Neural cell (in vitro differentiated cells): ENCODE measurements at regions not wholly inside any gene's neighbourhood (a gene's known extent, or its start where the extent isn't known, plus 50 kb on each side); places are given as distances from the start of the nearest gene placed in this dataset.

ENCODE experiments used
- H2AFZ ChIP-seq: fragments of 200-600, 300-800 bp; sonication (generic), shearing (Covaris generic); 2 replicates; pipeline ENCODE4 v1.6.0; 2014; ENCODE audit warnings: low read depth, mild to moderate bottlenecking, antibody characterized with exemption, low read length, moderate library complexity
- H3F3A ChIP-seq: fragments of 200-600 bp; shearing (Covaris generic); 2 replicates; pipeline ENCODE4 v1.6.1; 2016; ENCODE audit warnings: mild to moderate bottlenecking, moderate library complexity, mixed read lengths, antibody characterized with exemption, low read length; ENCODE audit not compliant: insufficient read depth, poor library complexity, severe bottlenecking
- H3K27ac ChIP-seq: fragments of 200-600, 300-800 bp; sonication (generic), shearing (Covaris generic); 2 replicates; pipeline ENCODE4 v1.5.1; 2014; ENCODE audit warnings: mild to moderate bottlenecking, low read length, moderate library complexity
- H3K27me3 ChIP-seq: fragments of 300-800, 200-600 bp; sonication (generic), shearing (Covaris generic); 2 replicates; pipeline ENCODE4 v1.6.0; 2014; ENCODE audit warnings: mild to moderate bottlenecking, low read depth, low read length, moderate library complexity; ENCODE audit not compliant: insufficient read depth
- H3K36me3 ChIP-seq: fragments of 300-800, 200-600 bp; sonication (generic), shearing (Covaris generic); 2 replicates; pipeline ENCODE4 v1.5.1; 2014; ENCODE audit warnings: mild to moderate bottlenecking, antibody characterized with exemption, low read length, moderate library complexity; ENCODE audit not compliant: insufficient read depth
- H3K4me2 ChIP-seq: fragments of 300-800, 200-600 bp; sonication (generic), shearing (Covaris generic); 2 replicates; pipeline ENCODE4 v1.6.0; 2014; ENCODE audit warnings: mild to moderate bottlenecking, low read length
- H3K4me3 ChIP-seq: fragments of 300-800, 200-600 bp; sonication (generic), shearing (Covaris generic); 2 replicates; pipeline ENCODE4 v1.5.1; 2014; ENCODE audit warnings: mild to moderate bottlenecking, low read length, moderate library complexity
- H3K79me2 ChIP-seq: fragments of 200-600 bp; shearing (Covaris generic); replicated peaks from 2 replicates; pipeline ENCODE4 v1.6.0; 2014; ENCODE audit warnings: mild to moderate bottlenecking, low read length, moderate library complexity; ENCODE audit not compliant: insufficient read depth
- H3K9ac ChIP-seq: fragments of 300-800, 200-600 bp; sonication (generic), shearing (Covaris generic); 2 replicates; pipeline ENCODE4 v1.6.1; 2016; ENCODE audit warnings: mild to moderate bottlenecking, low read length, mixed read lengths
- H3K9me2 ChIP-seq: fragments of 200-600 bp; shearing (Covaris generic); 2 replicates; pipeline ENCODE4 v1.6.1; 2016; ENCODE audit warnings: mild to moderate bottlenecking, low read length, mixed read lengths; ENCODE audit not compliant: insufficient read depth
- H3K9me3 ChIP-seq: fragments of 200-600, 300-800 bp; sonication (generic), shearing (Covaris generic); 2 replicates; pipeline ENCODE4 v1.6.1; 2016; ENCODE audit warnings: mild to moderate bottlenecking, mixed run types, low read length, moderate library complexity, mixed read lengths
- H4K20me1 ChIP-seq: fragments of 200-600 bp; shearing (Covaris generic); 2 replicates; pipeline ENCODE4 v1.6.1; 2016; ENCODE audit warnings: mild to moderate bottlenecking, mixed run types; ENCODE audit not compliant: insufficient read depth
- EP300 ChIP-seq: fragments of 450-650 bp; conservative IDR thresholded peaks from 2 replicates; pipeline ENCODE4 v1.6.1; 2014; ENCODE audit warnings: antibody characterized with exemption, mild to moderate bottlenecking, moderate library complexity; ENCODE audit not compliant: poor library complexity, severe bottlenecking
- EZH2 ChIP-seq: fragments of 200-600, 300-800 bp; shearing (Covaris generic), sonication (generic); IDR thresholded peaks from 2 replicates; pipeline ENCODE4 v1.6.1; 2014; ENCODE audit warnings: antibody characterized with exemption, low read length, borderline replicate concordance, mild to moderate bottlenecking; ENCODE audit not compliant: insufficient read depth, poor library complexity, severe bottlenecking
- MXI1 ChIP-seq: fragments of 450-650 bp; conservative IDR thresholded peaks from 2 replicates; pipeline ENCODE4 v1.6.1; 2014; ENCODE audit warnings: antibody characterized with exemption, mild to moderate bottlenecking; ENCODE audit not compliant: poor library complexity, severe bottlenecking
- POLR2AphosphoS5 ChIP-seq: IDR thresholded peaks from 2 replicates; pipeline ENCODE4 v1.6.1; 2012
- RAD21 ChIP-seq: fragments of 450-650 bp; conservative IDR thresholded peaks from 2 replicates; pipeline ENCODE4 v1.6.1; 2014; ENCODE audit warnings: antibody characterized with exemption, mild to moderate bottlenecking, moderate library complexity
- SMC3 ChIP-seq: fragments of 450-650 bp; conservative IDR thresholded peaks from 2 replicates; pipeline ENCODE4 v1.6.1; 2014; ENCODE audit warnings: antibody characterized with exemption, mild to moderate bottlenecking, moderate library complexity; ENCODE audit not compliant: poor library complexity
- TAF1 ChIP-seq: IDR thresholded peaks from 2 replicates; pipeline ENCODE4 v1.6.1; 2012; ENCODE audit warnings: low read depth
- TF ChIP-seq, protein P1 (sequence below): fragments of 450-650 bp; IDR thresholded peaks from 2 replicates; pipeline ENCODE4 v1.5.1; 2014; ENCODE audit warnings: antibody characterized with exemption, mild to moderate bottlenecking, moderate library complexity; ENCODE audit not compliant: poor library complexity, severe bottlenecking
- TF ChIP-seq, protein P2 (sequence below): IDR thresholded peaks from 2 replicates; pipeline ENCODE4 v1.6.1; 2012; ENCODE audit warnings: borderline replicate concordance

DNA sequence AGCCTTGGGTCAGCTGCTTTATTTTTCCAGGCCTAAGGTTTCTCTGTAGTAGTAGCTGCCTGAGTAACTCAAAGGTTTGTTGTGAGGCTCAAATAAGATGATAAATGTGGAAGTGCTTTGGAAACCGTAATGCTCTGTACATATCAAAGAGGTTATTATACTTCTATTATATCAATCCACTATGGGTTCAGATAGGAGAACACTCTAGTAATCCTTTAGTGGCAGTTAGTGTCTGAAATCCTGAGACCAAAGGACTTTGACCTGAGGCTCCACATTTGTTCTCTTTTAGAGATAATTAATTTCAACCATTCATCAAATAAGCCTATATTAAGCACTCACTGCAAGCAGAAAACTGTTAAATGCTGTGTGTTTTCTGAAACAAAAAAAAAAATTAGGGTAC, 128.6 kb upstream of the BCL6 start:
- H3F3A ChIP-seq, result no peaks in the 10 kb centered on the region
- H3K9ac ChIP-seq, result no peak overlapping the region
- H3K4me3 ChIP-seq, result no peak overlapping the region
- no peaks in the 10 kb centered on the region for H3K27me3 ChIP-seq
- H3K36me3 ChIP-seq, result no peaks in the 10 kb centered on the region
- H3K9me3 ChIP-seq, result no peaks in the 10 kb centered on the region
- H4K20me1 ChIP-seq, result no peaks in the 10 kb centered on the region
- no peaks in the 10 kb centered on the region for H3K9me2 ChIP-seq
- H3K4me2 ChIP-seq, result no peak overlapping the region
- no peak for TF ChIP-seq TAF1
- no peak for TF ChIP-seq MXI1
- TF ChIP-seq, protein P1, sequence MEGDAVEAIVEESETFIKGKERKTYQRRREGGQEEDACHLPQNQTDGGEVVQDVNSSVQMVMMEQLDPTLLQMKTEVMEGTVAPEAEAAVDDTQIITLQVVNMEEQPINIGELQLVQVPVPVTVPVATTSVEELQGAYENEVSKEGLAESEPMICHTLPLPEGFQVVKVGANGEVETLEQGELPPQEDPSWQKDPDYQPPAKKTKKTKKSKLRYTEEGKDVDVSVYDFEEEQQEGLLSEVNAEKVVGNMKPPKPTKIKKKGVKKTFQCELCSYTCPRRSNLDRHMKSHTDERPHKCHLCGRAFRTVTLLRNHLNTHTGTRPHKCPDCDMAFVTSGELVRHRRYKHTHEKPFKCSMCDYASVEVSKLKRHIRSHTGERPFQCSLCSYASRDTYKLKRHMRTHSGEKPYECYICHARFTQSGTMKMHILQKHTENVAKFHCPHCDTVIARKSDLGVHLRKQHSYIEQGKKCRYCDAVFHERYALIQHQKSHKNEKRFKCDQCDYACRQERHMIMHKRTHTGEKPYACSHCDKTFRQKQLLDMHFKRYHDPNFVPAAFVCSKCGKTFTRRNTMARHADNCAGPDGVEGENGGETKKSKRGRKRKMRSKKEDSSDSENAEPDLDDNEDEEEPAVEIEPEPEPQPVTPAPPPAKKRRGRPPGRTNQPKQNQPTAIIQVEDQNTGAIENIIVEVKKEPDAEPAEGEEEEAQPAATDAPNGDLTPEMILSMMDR, result no peak
- TF ChIP-seq POLR2AphosphoS5, result no peak
- no peak for TF ChIP-seq EZH2
- TF ChIP-seq RAD21, result no peak
- H3K79me2 ChIP-seq, result no peaks in the 10 kb centered on the region
- H2AFZ ChIP-seq, result no peak overlapping the region
- H3K27ac ChIP-seq, result no peak overlapping the region

DNA sequence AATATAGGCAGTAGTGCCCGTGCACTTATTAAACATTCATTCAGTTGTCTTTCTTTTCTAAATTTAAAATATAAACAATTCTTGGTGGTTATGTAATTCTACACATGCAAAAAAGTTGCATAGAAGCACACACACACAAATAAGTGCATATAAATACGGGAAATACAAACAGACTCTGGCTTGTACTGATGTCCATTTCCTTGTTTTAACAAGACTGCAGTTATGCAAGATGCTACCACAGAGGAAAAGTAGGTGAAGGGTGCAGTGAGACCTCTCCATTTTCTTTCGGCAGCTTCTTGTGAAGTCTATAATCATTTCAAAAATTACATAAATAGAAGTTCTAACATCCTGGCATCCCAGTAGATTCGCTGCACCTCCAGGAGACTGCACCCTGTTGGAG, 130.6 kb upstream of the BCL6 start:
- H4K20me1 ChIP-seq, result no peaks in the 10 kb centered on the region
- H3K36me3 ChIP-seq, result no peaks in the 10 kb centered on the region
- no peak overlapping the region for H3K9ac ChIP-seq
- H3K9me3 ChIP-seq, result no peaks in the 10 kb centered on the region
- no peak overlapping the region for H2AFZ ChIP-seq
- H3K27ac ChIP-seq, result no peak overlapping the region
- H3K4me2 ChIP-seq, result no peak overlapping the region
- no peaks in the 10 kb centered on the region for H3K27me3 ChIP-seq
- H3K4me3 ChIP-seq, result no peak overlapping the region
- no peaks in the 10 kb centered on the region for H3K79me2 ChIP-seq
- H3F3A ChIP-seq, result no peaks in the 10 kb centered on the region
- no peaks in the 10 kb centered on the region for H3K9me2 ChIP-seq
- TF ChIP-seq, protein P2, sequence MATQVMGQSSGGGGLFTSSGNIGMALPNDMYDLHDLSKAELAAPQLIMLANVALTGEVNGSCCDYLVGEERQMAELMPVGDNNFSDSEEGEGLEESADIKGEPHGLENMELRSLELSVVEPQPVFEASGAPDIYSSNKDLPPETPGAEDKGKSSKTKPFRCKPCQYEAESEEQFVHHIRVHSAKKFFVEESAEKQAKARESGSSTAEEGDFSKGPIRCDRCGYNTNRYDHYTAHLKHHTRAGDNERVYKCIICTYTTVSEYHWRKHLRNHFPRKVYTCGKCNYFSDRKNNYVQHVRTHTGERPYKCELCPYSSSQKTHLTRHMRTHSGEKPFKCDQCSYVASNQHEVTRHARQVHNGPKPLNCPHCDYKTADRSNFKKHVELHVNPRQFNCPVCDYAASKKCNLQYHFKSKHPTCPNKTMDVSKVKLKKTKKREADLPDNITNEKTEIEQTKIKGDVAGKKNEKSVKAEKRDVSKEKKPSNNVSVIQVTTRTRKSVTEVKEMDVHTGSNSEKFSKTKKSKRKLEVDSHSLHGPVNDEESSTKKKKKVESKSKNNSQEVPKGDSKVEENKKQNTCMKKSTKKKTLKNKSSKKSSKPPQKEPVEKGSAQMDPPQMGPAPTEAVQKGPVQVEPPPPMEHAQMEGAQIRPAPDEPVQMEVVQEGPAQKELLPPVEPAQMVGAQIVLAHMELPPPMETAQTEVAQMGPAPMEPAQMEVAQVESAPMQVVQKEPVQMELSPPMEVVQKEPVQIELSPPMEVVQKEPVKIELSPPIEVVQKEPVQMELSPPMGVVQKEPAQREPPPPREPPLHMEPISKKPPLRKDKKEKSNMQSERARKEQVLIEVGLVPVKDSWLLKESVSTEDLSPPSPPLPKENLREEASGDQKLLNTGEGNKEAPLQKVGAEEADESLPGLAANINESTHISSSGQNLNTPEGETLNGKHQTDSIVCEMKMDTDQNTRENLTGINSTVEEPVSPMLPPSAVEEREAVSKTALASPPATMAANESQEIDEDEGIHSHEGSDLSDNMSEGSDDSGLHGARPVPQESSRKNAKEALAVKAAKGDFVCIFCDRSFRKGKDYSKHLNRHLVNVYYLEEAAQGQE, result no peak
- TF ChIP-seq MXI1, result no peak
- TF ChIP-seq TAF1, result no peak
- TF ChIP-seq RAD21, result no peak
- TF ChIP-seq SMC3, result no peak
- TF ChIP-seq EP300, result no peak
- TF ChIP-seq, protein P1, result no peak
- TF ChIP-seq POLR2AphosphoS5, result no peak
- no peak for TF ChIP-seq EZH2
